Neuronal stem cell (in vitro differentiated cells): ENCODE measurements at regions not wholly inside any gene's neighbourhood (a gene's known extent, or its start where the extent isn't known, plus 50 kb on each side); places are given as distances from the start of the nearest gene placed in this dataset.
"Not testable (repeated sequence)": the region's sequence is repeated elsewhere in the genome, so short reads cannot be mapped to it uniquely, and the experiment has no call there.

Experiments
- DNase-seq: peaks from one replicate; pipeline ENCODE4 v3.0.0-alpha.2; 2013; ENCODE audit warnings: low spot score
- H2AFZ ChIP-seq: one replicate; pipeline ENCODE4 v1.6.1; 2013; ENCODE audit warnings: mild to moderate bottlenecking, low read length, inconsistent platforms
- H2AK5ac ChIP-seq: 2 replicates; pipeline ENCODE4 v1.6.1; 2013; ENCODE audit warnings: low read depth, mild to moderate bottlenecking, inconsistent platforms, low read length, moderate library complexity, mixed read lengths
- H2BK120ac ChIP-seq: 2 replicates; pipeline ENCODE4 v1.6.1; 2013; ENCODE audit warnings: low read depth, mild to moderate bottlenecking, inconsistent platforms, low read length, moderate library complexity, mixed read lengths
- H2BK12ac ChIP-seq: one replicate; pipeline ENCODE4 v1.6.1; 2013; ENCODE audit warnings: low read length, inconsistent platforms
- H2BK15ac ChIP-seq: 2 replicates; pipeline ENCODE4 v1.6.1; 2013; ENCODE audit warnings: mild to moderate bottlenecking, low read length, inconsistent platforms, mixed read lengths
- H2BK5ac ChIP-seq: one replicate; pipeline ENCODE4 v1.6.1; 2013; ENCODE audit warnings: inconsistent platforms, mild to moderate bottlenecking, low read length, moderate library complexity
- H3K14ac ChIP-seq: one replicate; pipeline ENCODE4 v1.6.1; 2013; ENCODE audit warnings: low read length, inconsistent platforms
- H3K18ac ChIP-seq: 2 replicates; pipeline ENCODE4 v1.6.1; 2013; ENCODE audit warnings: low read length, inconsistent platforms
- H3K23ac ChIP-seq: 2 replicates; pipeline ENCODE4 v1.6.1; 2013; ENCODE audit warnings: low read depth, mild to moderate bottlenecking, mixed read lengths, low read length, inconsistent platforms; ENCODE audit not compliant: poor library complexity
- H3K27ac ChIP-seq: replicated peaks from 3 replicates; pipeline ENCODE4 v1.5.1; 2013; ENCODE audit warnings: low read length, inconsistent platforms
- H3K27me3 ChIP-seq, 3 experiments: 2 replicates each; pipeline ENCODE4 v1.6.1; 2013; ENCODE audit warnings: low read length in 3 of 3, mild to moderate bottlenecking in 2 of 3, inconsistent platforms in 1 of 3, low read depth in 1 of 3, mixed read lengths in 1 of 3, moderate library complexity in 1 of 3; ENCODE audit not compliant: control insufficient read depth in 3 of 3, insufficient read depth in 3 of 3
- H3K36me3 ChIP-seq, 2 donors: replicated peaks in 1 of 2; 2 replicates each; pipeline ENCODE4 v1.6.1; 2013; ENCODE audit warnings: low read length in 2 of 2; ENCODE audit not compliant: control insufficient read depth in 2 of 2, insufficient read depth in 2 of 2
- H3K4ac ChIP-seq: 2 replicates; pipeline ENCODE4 v1.6.1; 2013; ENCODE audit warnings: inconsistent platforms, mild to moderate bottlenecking, low read length, moderate library complexity
- H3K4me1 ChIP-seq, 2 donors: 1 replicate in 1 of 2; 2 replicates in 1 of 2; pipeline ENCODE4 v1.6.1; 2013; ENCODE audit warnings: low read length in 2 of 2, low read depth in 1 of 2; ENCODE audit not compliant: control insufficient read depth in 2 of 2, insufficient read depth in 1 of 2
- H3K4me2 ChIP-seq: one replicate; pipeline ENCODE4 v1.6.1; 2013; ENCODE audit warnings: mild to moderate bottlenecking, low read length, inconsistent platforms; ENCODE audit not compliant: insufficient read depth, poor library complexity, severe bottlenecking
- H3K4me3 ChIP-seq, 2 donors: 2 replicates each; pipeline ENCODE4 v1.5.1; 2013; ENCODE audit warnings: low read length in 2 of 2, mild to moderate bottlenecking in 2 of 2, inconsistent platforms in 1 of 2, moderate library complexity in 1 of 2
- H3K79me1 ChIP-seq: one replicate; pipeline ENCODE4 v1.6.1; 2013; ENCODE audit warnings: low read depth, mild to moderate bottlenecking, inconsistent platforms, low read length, moderate library complexity
- H3K9ac ChIP-seq: one replicate; pipeline ENCODE4 v1.6.1; 2013; ENCODE audit warnings: mild to moderate bottlenecking, low read depth, low read length, inconsistent platforms; ENCODE audit not compliant: poor library complexity
- H3K9me3 ChIP-seq, 2 donors: replicated peaks in 1 of 2; 2 replicates each; pipeline versions ENCODE3 to v1.6.1; 2013; ENCODE audit warnings: low read length in 2 of 2, mild to moderate bottlenecking in 2 of 2, inconsistent platforms in 1 of 2, low read depth in 1 of 2, mixed read lengths in 1 of 2, moderate library complexity in 1 of 2; ENCODE audit not compliant: control insufficient read depth in 2 of 2, insufficient read depth in 1 of 2
- H4K8ac ChIP-seq: one replicate; pipeline ENCODE4 v1.6.1; 2013; ENCODE audit warnings: low read depth, mild to moderate bottlenecking, inconsistent platforms, low read length, moderate library complexity
- H4K91ac ChIP-seq: one replicate; pipeline ENCODE4 v1.6.1; 2013; ENCODE audit warnings: low read length, low read depth, mild to moderate bottlenecking, inconsistent platforms; ENCODE audit not compliant: poor library complexity
- WGBS, 2 donors: extraction: QIAGEN DNeasy Blood & Tissue Kit; methylation state at CpG; one replicate each; pipeline ENCODE4 v1.1.7; 2013; ENCODE audit warnings: missing lambda C conversion rate in 2 of 2, mixed read lengths in 1 of 2; ENCODE audit not compliant: insufficient read length in 2 of 2, insufficient replicate concordance in 1 of 2; ENCODE audit errors: extremely low coverage in 2 of 2; 5-methylcytosine and 5-hydroxymethylcytosine counted together

GRCh38 chrX:47712675-47713074 lies 53.7 kb upstream of the UXT start:
- H3K79me1 ChIP-seq, H4K91ac ChIP-seq, H3K14ac ChIP-seq, H2AK5ac ChIP-seq, H2BK15ac ChIP-seq, H2BK12ac ChIP-seq, H3K27ac ChIP-seq, H3K4ac ChIP-seq, DNase-seq, H2BK120ac ChIP-seq, H3K18ac ChIP-seq, H3K9me3 ChIP-seq, H3K36me3 ChIP-seq, H3K4me3 ChIP-seq, H4K8ac ChIP-seq, H3K9ac ChIP-seq, H2AFZ ChIP-seq, H3K23ac ChIP-seq, H2BK5ac ChIP-seq, H3K4me2 ChIP-seq, H3K4me1 ChIP-seq: not testable (repeated sequence)
- peaks cover 0 to 11% (median 0%) of the 10 kb centered on the region in 3 experiments for H3K27me3 ChIP-seq
- WGBS, 2 donors, result no CpG with 5 or more reads among the region's 4 CpGs

- no peak overlapping the region for H3K18ac ChIP-seq
- no CpG with 5 or more reads among the region's 1 CpG for WGBS, 2 donors
- H3K27ac ChIP-seq, result no peak overlapping the region
- no peak overlapping the region for H3K23ac ChIP-seq
- no peak overlapping the region for H2AFZ ChIP-seq
- H4K8ac ChIP-seq, result no peak overlapping the region
- H2BK5ac ChIP-seq, result no peak overlapping the region
- no peak overlapping the region for H3K4me3 ChIP-seq
- no peak overlapping the region for H3K4me2 ChIP-seq
- H4K91ac ChIP-seq, result no peak overlapping the region
- peaks cover 0 to 24% (median 0%) of the 10 kb centered on the region in 3 experiments for H3K27me3 ChIP-seq
- H3K36me3 ChIP-seq, result no peaks in the 10 kb centered on the region
- H3K9ac ChIP-seq, result no peak overlapping the region
- no peaks in the 10 kb centered on the region for H3K79me1 ChIP-seq
- H3K9me3 ChIP-seq, result no peaks in the 10 kb centered on the region
- no peak for DNase-seq
- H2BK12ac ChIP-seq, result no peak overlapping the region
- H2AK5ac ChIP-seq, result no peak overlapping the region
- H3K4me1 ChIP-seq, result no peaks in the 10 kb centered on the region
- no peak overlapping the region for H2BK15ac ChIP-seq
- no peak overlapping the region for H3K4ac ChIP-seq
- no peak overlapping the region for H3K14ac ChIP-seq
- no peak overlapping the region for H2BK120ac ChIP-seq
These were observed 51.3 kb upstream of the UXT start for GRCh38 chrX:47710252-47710651.
